Keratinocyte (primary cell): ENCODE measurements at regions not wholly inside any gene's neighbourhood (a gene's known extent, or its start where the extent isn't known, plus 50 kb on each side); places are given as distances from the start of the nearest gene placed in this dataset.

Experiments
- CTCF ChIP-seq, 3 experiments: IDR thresholded peaks in 1 of 3; conservative IDR thresholded peaks in 1 of 3; optimal IDR thresholded peaks in 1 of 3; 2 replicates in 2 of 3; 3 replicates in 1 of 3; pipeline versions ENCODE3 to v1.5.1; 2011; ENCODE audit warnings: low read length in 3 of 3, mild to moderate bottlenecking in 3 of 3, moderate library complexity in 2 of 3, control low read depth in 1 of 3, inconsistent platforms in 1 of 3; ENCODE audit not compliant: insufficient read depth in 2 of 3; ENCODE audit errors: extremely low read depth in 1 of 3
- EZH2 ChIP-seq: IDR thresholded peaks from one replicate; pipeline ENCODE4 v1.6.1; 2012; ENCODE audit warnings: inconsistent platforms, mild to moderate bottlenecking, low read length, moderate library complexity

GRCh38 chr19:30155381-30156200, 213.6 kb downstream of the URI1 start:
- TF ChIP-seq CTCF (optimal IDR thresholded peaks at IDR 0.05 in 1 of 3, IDR thresholded peaks at IDR 0.05 in 1 of 3, conservative IDR thresholded peaks at IDR 0.05 in 1 of 3; ENCODE audit: extremely low read depth in 1 of 3, insufficient read depth in 2 of 3, low read length in 3 of 3) (no peak), EZH2 (no peak)
